ENCODE measurements at regions not wholly inside any gene's neighbourhood (a gene's known extent, or its start where the extent isn't known, plus 50 kb on each side); places are given as distances from the start of the nearest gene placed in this dataset.

DNA sequence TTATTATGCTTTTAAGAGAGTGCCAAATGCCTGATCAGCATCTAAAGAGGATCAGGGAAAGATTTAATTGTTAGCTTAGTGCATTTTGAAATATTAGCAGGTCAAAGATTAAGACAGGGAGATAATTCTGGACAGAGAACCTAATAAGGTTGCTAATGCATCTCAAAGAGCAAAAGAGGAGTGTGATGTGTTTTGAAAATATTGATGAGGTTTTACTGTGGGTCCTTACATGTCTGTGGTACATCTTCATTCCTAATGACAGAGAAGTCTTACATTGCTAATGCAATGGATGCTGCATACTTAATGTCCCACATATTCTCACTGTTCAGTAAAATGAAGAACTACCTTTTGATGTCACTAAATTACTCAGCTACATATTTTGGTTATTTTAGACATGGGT lies 154.1 kb downstream of the TAF11L14 start:
- Histone ChIP-seq H3K27ac (no peak overlapping the region), H3K4me3 (no peak overlapping the region), H3K27me3 (no peaks in the 10 kb centered on the region), H3K9me3 (replicated peaks in 1 of 3) (no peaks in the 10 kb centered on the region), H3K36me3 (replicated peaks in 1 of 2) (no peaks in the 10 kb centered on the region), H3K4me1 (replicated peaks in 1 of 2) (no peaks in the 10 kb centered on the region)
- no peak for DNase-seq
- TF ChIP-seq, protein P1, sequence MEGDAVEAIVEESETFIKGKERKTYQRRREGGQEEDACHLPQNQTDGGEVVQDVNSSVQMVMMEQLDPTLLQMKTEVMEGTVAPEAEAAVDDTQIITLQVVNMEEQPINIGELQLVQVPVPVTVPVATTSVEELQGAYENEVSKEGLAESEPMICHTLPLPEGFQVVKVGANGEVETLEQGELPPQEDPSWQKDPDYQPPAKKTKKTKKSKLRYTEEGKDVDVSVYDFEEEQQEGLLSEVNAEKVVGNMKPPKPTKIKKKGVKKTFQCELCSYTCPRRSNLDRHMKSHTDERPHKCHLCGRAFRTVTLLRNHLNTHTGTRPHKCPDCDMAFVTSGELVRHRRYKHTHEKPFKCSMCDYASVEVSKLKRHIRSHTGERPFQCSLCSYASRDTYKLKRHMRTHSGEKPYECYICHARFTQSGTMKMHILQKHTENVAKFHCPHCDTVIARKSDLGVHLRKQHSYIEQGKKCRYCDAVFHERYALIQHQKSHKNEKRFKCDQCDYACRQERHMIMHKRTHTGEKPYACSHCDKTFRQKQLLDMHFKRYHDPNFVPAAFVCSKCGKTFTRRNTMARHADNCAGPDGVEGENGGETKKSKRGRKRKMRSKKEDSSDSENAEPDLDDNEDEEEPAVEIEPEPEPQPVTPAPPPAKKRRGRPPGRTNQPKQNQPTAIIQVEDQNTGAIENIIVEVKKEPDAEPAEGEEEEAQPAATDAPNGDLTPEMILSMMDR (IDR thresholded peaks at IDR 0.05), result no peak
- TF ChIP-seq POLR2A (IDR thresholded peaks at IDR 0.05), result no peak
- intact Hi-C loops (cut with DNase I), result no loop called here

DNA sequence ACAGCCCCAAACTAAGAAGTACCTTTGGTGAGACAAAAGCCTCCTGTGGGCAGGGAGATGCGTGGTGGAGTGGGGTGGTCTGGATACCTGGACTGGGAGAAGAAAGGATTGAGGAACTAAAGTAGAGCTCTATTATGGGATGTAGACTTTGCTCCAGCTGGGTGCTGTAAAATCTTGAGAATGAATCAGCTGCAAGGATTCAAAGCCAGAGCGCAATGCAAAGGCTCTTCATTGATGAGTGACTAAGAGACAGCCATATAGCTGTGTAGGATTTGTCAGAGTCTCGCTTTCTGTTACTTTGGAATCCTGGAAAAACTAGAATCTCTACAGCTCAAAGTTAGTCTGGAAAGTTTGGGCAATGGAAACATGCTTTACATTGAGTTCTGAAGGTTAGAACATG lies 159.9 kb downstream of the TAF11L14 start:
- H3K27ac ChIP-seq, result no peak overlapping the region
- H3K27me3 ChIP-seq, result no peaks in the 10 kb centered on the region
- intact Hi-C loops (cut with DNase I), result no loop called here
- 81 to 97% (median 88%) methylated on average over 3 of the region's 3 CpGs for WGBS, 4 donors
- H3K4me3 ChIP-seq, result no peak overlapping the region
- no peak for TF ChIP-seq POLR2A (IDR thresholded peaks at IDR 0.05)
- TF ChIP-seq, protein P1 (IDR thresholded peaks at IDR 0.05), result no peak
- DNase-seq, result no peak
- no peaks in the 10 kb centered on the region for H3K4me1 ChIP-seq (replicated peaks in 1 of 2)
- no peaks in the 10 kb centered on the region for H3K36me3 ChIP-seq (replicated peaks in 1 of 2)
- no peaks in the 10 kb centered on the region for H3K9me3 ChIP-seq (replicated peaks in 1 of 3)

DNA sequence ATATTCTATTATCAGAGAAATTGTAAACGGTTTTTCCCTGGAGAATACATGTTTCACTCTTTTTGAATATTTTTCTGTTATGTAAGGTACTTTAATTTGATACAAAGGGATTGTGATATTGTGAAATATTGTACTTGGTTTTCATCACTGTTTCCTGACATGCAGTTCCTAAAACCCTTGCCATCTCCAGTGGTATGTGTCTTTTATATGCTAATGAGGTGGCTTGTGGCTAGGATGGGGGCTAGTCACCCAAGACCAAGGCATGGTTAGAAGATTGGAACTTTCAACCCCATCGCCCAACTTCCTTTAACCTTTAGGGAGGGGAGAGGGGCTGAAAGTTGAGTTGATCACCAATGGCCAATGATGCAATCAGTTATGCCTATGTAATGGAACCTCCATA lies 160.6 kb downstream of the TAF11L14 start:
- Histone ChIP-seq H3K27ac (no peak overlapping the region), H3K4me1 (replicated peaks in 1 of 2) (no peaks in the 10 kb centered on the region), H3K27me3 (no peaks in the 10 kb centered on the region), H3K4me3 (no peak overlapping the region), H3K9me3 (replicated peaks in 1 of 3) (no peaks in the 10 kb centered on the region), H3K36me3 (replicated peaks in 1 of 2) (no peaks in the 10 kb centered on the region)
- DNase-seq, result no peak
- TF ChIP-seq POLR2A (IDR thresholded peaks at IDR 0.05), result no peak
- TF ChIP-seq, protein P1 (IDR thresholded peaks at IDR 0.05), result no peak
- intact Hi-C loops (cut with DNase I), result no loop called here
- 57 to 68% (median 63%) methylated on average over 2 of the region's 2 CpGs for WGBS, 4 donors

DNA sequence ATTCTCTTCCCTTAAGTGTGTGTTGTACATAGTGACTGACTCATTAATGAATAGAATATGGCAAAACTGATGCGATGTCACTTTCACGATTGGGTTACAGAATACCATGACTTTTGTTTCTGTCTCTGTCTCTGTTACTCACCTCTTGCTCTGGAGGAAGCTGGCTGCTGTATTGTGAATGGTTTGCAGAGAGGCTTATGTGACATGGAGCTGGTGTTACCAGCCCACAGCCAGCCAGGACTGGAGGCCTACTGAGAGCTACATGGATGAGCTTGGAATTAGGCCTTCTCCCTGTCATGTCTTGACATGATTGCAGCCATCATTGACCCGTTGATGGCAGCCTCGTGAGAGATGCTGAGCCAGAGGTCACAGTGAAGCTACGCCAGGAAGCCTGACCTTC lies 161.9 kb downstream of the TAF11L14 start:
- no peaks in the 10 kb centered on the region for H3K27me3 ChIP-seq
- no peak overlapping the region for H3K4me3 ChIP-seq
- H3K36me3 ChIP-seq (replicated peaks in 1 of 2), result no peaks in the 10 kb centered on the region
- WGBS, 4 donors, result 40 to 63% (median 50%) methylated on average over 5 of the region's 5 CpGs
- intact Hi-C loops (cut with DNase I), result no loop called here
- H3K9me3 ChIP-seq (replicated peaks in 1 of 3), result no peaks in the 10 kb centered on the region
- no peaks in the 10 kb centered on the region for H3K4me1 ChIP-seq (replicated peaks in 1 of 2)
- no peak overlapping the region for H3K27ac ChIP-seq
- TF ChIP-seq, protein P1 (IDR thresholded peaks at IDR 0.05), result no peak
- TF ChIP-seq POLR2A (IDR thresholded peaks at IDR 0.05), result no peak
- DNase-seq, result no peak

Measured in adrenal gland (tissue), 9 donors.